ENCODE measurements at regions not wholly inside any gene's neighbourhood (a gene's known extent, or its start where the extent isn't known, plus 50 kb on each side); places are given as distances from the start of the nearest gene placed in this dataset.

DNA sequence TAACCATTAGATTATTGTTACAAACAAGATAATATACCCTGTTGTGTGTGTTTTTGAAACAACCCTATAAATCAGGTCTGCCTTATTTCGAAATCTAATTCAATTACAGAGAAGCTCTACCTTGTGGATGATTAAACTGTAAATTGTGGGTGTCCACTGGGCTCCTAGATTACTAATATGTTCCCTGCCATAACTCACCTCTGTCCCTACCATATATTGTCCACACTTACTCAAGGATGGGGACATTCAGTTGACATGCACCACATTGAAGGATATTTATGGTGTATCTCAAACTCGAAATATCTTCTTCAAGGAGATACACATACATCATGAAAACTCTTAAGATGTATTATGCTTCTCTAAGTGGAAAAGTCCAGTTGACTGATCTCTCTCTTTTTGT, 617.6 kb upstream of the EEF2KMT start:
- no peak overlapping the region for H3K27ac ChIP-seq (ENCODE audit: low read depth in 2 of 2, low read length in 2 of 2)

DNA sequence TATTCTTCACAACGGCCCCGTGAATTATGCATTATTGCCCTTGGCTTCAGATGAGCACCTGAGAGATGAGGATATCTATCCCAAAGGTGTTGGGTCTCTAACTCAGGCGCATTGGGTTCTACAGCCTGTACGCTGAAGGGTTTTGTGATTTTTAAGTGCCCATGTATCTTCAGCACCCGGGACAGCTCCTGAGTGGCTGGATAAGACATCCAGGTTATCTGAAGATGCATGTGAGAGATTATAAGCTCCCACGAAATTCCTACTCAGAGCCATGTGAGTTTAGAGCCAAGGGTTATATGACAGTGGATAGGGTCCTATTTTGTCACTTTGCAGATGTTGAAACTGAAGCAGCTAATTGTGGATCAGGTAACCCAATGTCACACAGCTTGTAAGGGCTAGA, 612.3 kb upstream of the EEF2KMT start:
- FAIRE-seq (no peak), DNase-seq (peak in 4 of 5 donors; percentile 41 to 86 (median 74))
- no peaks in the 10 kb centered on the region for H3K4me1 ChIP-seq (ENCODE audit: control insufficient read depth in 2 of 3, insufficient read depth in 2 of 3, low read depth in 1 of 3, low read length in 3 of 3)
- no peak overlapping the region for H3K4me3 ChIP-seq (ENCODE audit: low read length in 3 of 3)
- H3K9me3 ChIP-seq (ENCODE audit: control insufficient read depth in 2 of 3, insufficient read depth in 1 of 3, low read length in 3 of 3): no peaks in the 10 kb centered on the region
- no peaks in the 10 kb centered on the region for H3K27me3 ChIP-seq (ENCODE audit: control insufficient read depth, insufficient read depth, low read length)
- H3K9ac ChIP-seq (ENCODE audit: low read length in 3 of 3): no peak overlapping the region
- TF ChIP-seq, protein P1, sequence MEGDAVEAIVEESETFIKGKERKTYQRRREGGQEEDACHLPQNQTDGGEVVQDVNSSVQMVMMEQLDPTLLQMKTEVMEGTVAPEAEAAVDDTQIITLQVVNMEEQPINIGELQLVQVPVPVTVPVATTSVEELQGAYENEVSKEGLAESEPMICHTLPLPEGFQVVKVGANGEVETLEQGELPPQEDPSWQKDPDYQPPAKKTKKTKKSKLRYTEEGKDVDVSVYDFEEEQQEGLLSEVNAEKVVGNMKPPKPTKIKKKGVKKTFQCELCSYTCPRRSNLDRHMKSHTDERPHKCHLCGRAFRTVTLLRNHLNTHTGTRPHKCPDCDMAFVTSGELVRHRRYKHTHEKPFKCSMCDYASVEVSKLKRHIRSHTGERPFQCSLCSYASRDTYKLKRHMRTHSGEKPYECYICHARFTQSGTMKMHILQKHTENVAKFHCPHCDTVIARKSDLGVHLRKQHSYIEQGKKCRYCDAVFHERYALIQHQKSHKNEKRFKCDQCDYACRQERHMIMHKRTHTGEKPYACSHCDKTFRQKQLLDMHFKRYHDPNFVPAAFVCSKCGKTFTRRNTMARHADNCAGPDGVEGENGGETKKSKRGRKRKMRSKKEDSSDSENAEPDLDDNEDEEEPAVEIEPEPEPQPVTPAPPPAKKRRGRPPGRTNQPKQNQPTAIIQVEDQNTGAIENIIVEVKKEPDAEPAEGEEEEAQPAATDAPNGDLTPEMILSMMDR (IDR thresholded peaks at IDR 0.05; ENCODE audit: borderline replicate concordance, extremely low read depth, insufficient read depth): no peak
- intact Hi-C loops (cut with DNase I): no loop called here
- H3K27ac ChIP-seq (ENCODE audit: low read depth in 2 of 2, low read length in 2 of 2): no peak overlapping the region
- no peaks in the 10 kb centered on the region for H3K36me3 ChIP-seq (ENCODE audit: control insufficient read depth in 2 of 3, insufficient read depth in 3 of 3, low read length in 3 of 3)

More for the DNA sequence above, 617.6 kb upstream of the EEF2KMT start:
- no peak for DNase-seq
- no peaks in the 10 kb centered on the region for H3K36me3 ChIP-seq (ENCODE audit: control insufficient read depth in 2 of 3, insufficient read depth in 3 of 3, low read length in 3 of 3)
- no peaks in the 10 kb centered on the region for H3K27me3 ChIP-seq (ENCODE audit: control insufficient read depth, insufficient read depth, low read length)
- no peak overlapping the region for H3K4me3 ChIP-seq (ENCODE audit: low read length in 3 of 3)
- intact Hi-C loops (cut with DNase I): no loop called here
- H3K9ac ChIP-seq (ENCODE audit: low read length in 3 of 3): no peak overlapping the region
- H3K9me3 ChIP-seq (ENCODE audit: control insufficient read depth in 2 of 3, insufficient read depth in 1 of 3, low read length in 3 of 3): no peaks in the 10 kb centered on the region
- TF ChIP-seq, protein P1 (IDR thresholded peaks at IDR 0.05; ENCODE audit: borderline replicate concordance, extremely low read depth, insufficient read depth): no peak
- H3K4me1 ChIP-seq (ENCODE audit: control insufficient read depth in 2 of 3, insufficient read depth in 2 of 3, low read depth in 1 of 3, low read length in 3 of 3): no peaks in the 10 kb centered on the region
- no peak for FAIRE-seq

DNA sequence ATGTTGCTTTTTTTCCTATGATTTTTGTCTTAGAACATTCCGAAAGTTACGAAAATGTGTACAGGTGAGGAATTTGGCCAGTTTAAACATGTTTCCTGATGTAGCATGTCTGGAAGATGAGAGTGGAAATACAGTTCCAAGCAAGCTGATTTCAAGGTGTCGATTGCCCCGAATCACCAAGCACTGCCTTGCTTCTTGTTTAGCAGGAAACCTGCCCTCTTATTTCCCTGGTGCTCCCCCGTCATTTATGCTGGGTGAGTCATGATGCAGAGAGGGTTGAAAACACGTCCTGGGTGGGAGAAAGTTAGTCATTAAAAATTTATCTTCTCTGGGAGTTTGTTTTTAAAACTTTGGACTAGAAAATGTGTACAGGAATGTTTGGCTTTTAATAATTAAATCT, 608.6 kb upstream of the EEF2KMT start:
- no peaks in the 10 kb centered on the region for H3K27me3 ChIP-seq (ENCODE audit: control insufficient read depth, insufficient read depth, low read length)
- TF ChIP-seq, protein P1 (IDR thresholded peaks at IDR 0.05; ENCODE audit: borderline replicate concordance, extremely low read depth, insufficient read depth): no peak
- intact Hi-C loops (cut with DNase I): no loop called here
- no peaks in the 10 kb centered on the region for H3K36me3 ChIP-seq (ENCODE audit: control insufficient read depth in 2 of 3, insufficient read depth in 3 of 3, low read length in 3 of 3)
- peak in 2 of 5 donors; percentile 0 to 33 for DNase-seq
- H3K9ac ChIP-seq (ENCODE audit: low read length in 3 of 3): no peak overlapping the region
- H3K9me3 ChIP-seq (ENCODE audit: control insufficient read depth in 2 of 3, insufficient read depth in 1 of 3, low read length in 3 of 3): no peaks in the 10 kb centered on the region
- H3K27ac ChIP-seq (ENCODE audit: low read depth in 2 of 2, low read length in 2 of 2): no peak overlapping the region
- no peak overlapping the region for H3K4me3 ChIP-seq (ENCODE audit: low read length in 3 of 3)
- no peak for FAIRE-seq
- no peaks in the 10 kb centered on the region for H3K4me1 ChIP-seq (ENCODE audit: control insufficient read depth in 2 of 3, insufficient read depth in 2 of 3, low read depth in 1 of 3, low read length in 3 of 3)

DNA sequence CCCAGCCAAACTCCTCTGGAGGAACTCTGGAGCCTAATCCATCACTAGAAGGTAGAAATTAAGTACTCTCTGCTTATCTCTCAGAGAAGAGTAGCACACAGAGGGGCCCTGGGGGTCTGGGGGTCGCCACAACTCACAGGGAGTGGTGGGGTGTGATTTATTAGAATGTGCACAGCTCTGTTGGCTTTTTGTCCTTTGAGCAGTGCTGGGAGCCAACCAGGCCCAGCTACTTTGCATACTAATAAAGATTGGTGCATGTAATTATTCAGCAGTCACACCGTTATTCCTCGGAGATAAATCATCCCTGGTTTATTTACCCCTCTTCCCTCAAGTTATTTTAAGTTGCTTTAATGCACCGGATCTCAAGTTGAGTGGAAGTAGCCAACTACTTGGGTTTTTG, 606.7 kb upstream of the EEF2KMT start:
- no peak overlapping the region for H3K27ac ChIP-seq (ENCODE audit: low read depth in 2 of 2, low read length in 2 of 2)
- intact Hi-C loops (cut with DNase I): no loop called here
- TF ChIP-seq, protein P1 (IDR thresholded peaks at IDR 0.05; ENCODE audit: borderline replicate concordance, extremely low read depth, insufficient read depth): no peak
- no peak overlapping the region for H3K4me3 ChIP-seq (ENCODE audit: low read length in 3 of 3)
- no peaks in the 10 kb centered on the region for H3K36me3 ChIP-seq (ENCODE audit: control insufficient read depth in 2 of 3, insufficient read depth in 3 of 3, low read length in 3 of 3)
- H3K27me3 ChIP-seq (ENCODE audit: control insufficient read depth, insufficient read depth, low read length): no peaks in the 10 kb centered on the region
- DNase-seq (no peak), FAIRE-seq (no peak)
- H3K4me1 ChIP-seq (ENCODE audit: control insufficient read depth in 2 of 3, insufficient read depth in 2 of 3, low read depth in 1 of 3, low read length in 3 of 3): no peaks in the 10 kb centered on the region
- no peak overlapping the region for H3K9ac ChIP-seq (ENCODE audit: low read length in 3 of 3)
- no peaks in the 10 kb centered on the region for H3K9me3 ChIP-seq (ENCODE audit: control insufficient read depth in 2 of 3, insufficient read depth in 1 of 3, low read length in 3 of 3)
